Activated T-cell treated with anti-CD3 and anti-CD28 coated beads for 48 hours (primary cell): ENCODE measurements at regions not wholly inside any gene's neighbourhood (a gene's known extent, or its start where the extent isn't known, plus 50 kb on each side); places are given as distances from the start of the nearest gene placed in this dataset.

Experiments used
- DNase-seq: peaks from one replicate; pipeline ENCODE4 v3.0.0-alpha.2; 2020; ENCODE audit warnings: low read depth

GRCh38 chr3:26525013-26525412 lies 97.6 kb upstream of the LRRC3B start:
- DNase-seq = no peak

- DNase-seq = no peak
These were observed 87.4 kb upstream of the LRRC3B start for GRCh38 chr3:26535151-26535550.

- DNase-seq = no peak
These were observed 85.6 kb upstream of the LRRC3B start for GRCh38 chr3:26536955-26537354.

- no peak for DNase-seq
These were observed 72.2 kb upstream of the LRRC3B start for GRCh38 chr3:26550413-26550812.

- no peak for DNase-seq
These were observed 65.9 kb upstream of the LRRC3B start for GRCh38 chr3:26556637-26557036.

- no peak for DNase-seq
These were observed 64.3 kb upstream of the LRRC3B start for GRCh38 chr3:26558257-26558656.

GRCh38 chr3:26559227-26559626 lies 63.3 kb upstream of the LRRC3B start:
- no peak for DNase-seq

- DNase-seq = no peak
These were observed 62.5 kb upstream of the LRRC3B start for GRCh38 chr3:26560081-26560480.

GRCh38 chr3:26562021-26562768 lies 60.4 kb upstream of the LRRC3B start:
- DNase-seq = no peak
